ENCODE measurements at regions not wholly inside any gene's neighbourhood (a gene's known extent, or its start where the extent isn't known, plus 50 kb on each side); places are given as distances from the start of the nearest gene placed in this dataset.

- H3K79me2 ChIP-seq (ENCODE audit: insufficient read depth, low read length): no peaks in the 10 kb centered on the region
- no peak overlapping the region for H3K27ac ChIP-seq (ENCODE audit: low read depth, low read length, poor library complexity, severe bottlenecking)
- no peak overlapping the region for H3K4me3 ChIP-seq (ENCODE audit: low read depth, low read length, poor library complexity, severe bottlenecking)
- H3F3A ChIP-seq (ENCODE audit: insufficient read depth, low read length): no peaks in the 10 kb centered on the region
- H3K27me3 ChIP-seq (ENCODE audit: insufficient read depth, low read length): no peaks in the 10 kb centered on the region
- H3K9me2 ChIP-seq (ENCODE audit: low read depth, low read length): no peaks in the 10 kb centered on the region
- no peaks in the 10 kb centered on the region for H3K36me3 ChIP-seq (ENCODE audit: insufficient read depth, low read length)
- H3K4me2 ChIP-seq (ENCODE audit: low read length): no peak overlapping the region
- H3K9me3 ChIP-seq (ENCODE audit: low read length): no peaks in the 10 kb centered on the region
- no peak overlapping the region for H3K9ac ChIP-seq (ENCODE audit: low read length)
- no peak overlapping the region for H2AFZ ChIP-seq (ENCODE audit: low read length)
- H4K20me1 ChIP-seq (ENCODE audit: insufficient read depth, low read length): no peaks in the 10 kb centered on the region
- H3K4me1 ChIP-seq (ENCODE audit: insufficient read depth, low read length, severe bottlenecking): no peaks in the 10 kb centered on the region
- TF ChIP-seq EZH2 (IDR thresholded peaks at IDR 0.05; ENCODE audit: borderline replicate concordance, low read length) (no peak), CTCF (IDR thresholded peaks at IDR 0.05; ENCODE audit: low read length) (no peak)
Observed at GRCh38 chr2:16170675-16171424, 230.5 kb downstream of the MYCN start.

DNA sequence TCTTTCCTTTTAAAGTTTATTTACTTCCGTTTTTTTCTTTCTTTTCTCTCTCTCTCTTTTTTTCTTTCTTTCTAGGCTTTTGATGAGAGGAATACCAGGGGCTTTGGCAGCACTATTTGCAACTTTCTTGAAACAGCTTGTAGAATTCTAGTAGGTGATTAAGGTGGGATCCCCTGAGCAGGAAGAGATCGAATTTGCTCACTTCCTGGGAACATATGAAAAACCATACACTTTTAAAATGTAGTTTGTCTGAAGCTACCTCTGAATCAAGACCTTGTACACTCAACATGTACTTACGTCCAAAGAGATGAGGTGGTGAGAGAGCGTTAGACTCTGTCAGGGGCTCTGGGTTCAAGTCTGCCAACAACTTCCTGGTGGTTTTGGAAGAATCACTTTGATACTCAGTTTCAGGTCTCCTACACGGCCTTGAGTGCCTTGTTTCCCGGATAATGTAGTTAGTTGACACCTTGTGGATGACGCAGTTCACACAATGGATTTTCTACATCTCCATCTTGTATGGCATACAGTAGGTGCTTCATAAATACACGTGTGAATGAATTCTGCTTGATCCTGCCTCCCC is 229.1 kb downstream of the MYCN start:
- no peak overlapping the region for H3K4me3 ChIP-seq (ENCODE audit: low read depth, low read length, poor library complexity, severe bottlenecking)
- H4K20me1 ChIP-seq (ENCODE audit: insufficient read depth, low read length): no peaks in the 10 kb centered on the region
- TF ChIP-seq CTCF (IDR thresholded peaks at IDR 0.05; ENCODE audit: low read length): no peak
- no peak for TF ChIP-seq EZH2 (IDR thresholded peaks at IDR 0.05; ENCODE audit: borderline replicate concordance, low read length)
- no peaks in the 10 kb centered on the region for H3K36me3 ChIP-seq (ENCODE audit: insufficient read depth, low read length)
- H3K9me3 ChIP-seq (ENCODE audit: low read length): no peaks in the 10 kb centered on the region
- no peaks in the 10 kb centered on the region for H3K9me2 ChIP-seq (ENCODE audit: low read depth, low read length)
- no peak overlapping the region for H3K9ac ChIP-seq (ENCODE audit: low read length)
- no peak overlapping the region for H3K4me2 ChIP-seq (ENCODE audit: low read length)
- H3F3A ChIP-seq (ENCODE audit: insufficient read depth, low read length): no peaks in the 10 kb centered on the region
- no peaks in the 10 kb centered on the region for H3K4me1 ChIP-seq (ENCODE audit: insufficient read depth, low read length, severe bottlenecking)
- no peaks in the 10 kb centered on the region for H3K79me2 ChIP-seq (ENCODE audit: insufficient read depth, low read length)
- no peak overlapping the region for H3K27ac ChIP-seq (ENCODE audit: low read depth, low read length, poor library complexity, severe bottlenecking)
- H3K27me3 ChIP-seq (ENCODE audit: insufficient read depth, low read length): 0 out of 2 replicates have a peak, but pooled peaks cover 3% of the 10 kb centered on the region
- no peak overlapping the region for H2AFZ ChIP-seq (ENCODE audit: low read length)

DNA sequence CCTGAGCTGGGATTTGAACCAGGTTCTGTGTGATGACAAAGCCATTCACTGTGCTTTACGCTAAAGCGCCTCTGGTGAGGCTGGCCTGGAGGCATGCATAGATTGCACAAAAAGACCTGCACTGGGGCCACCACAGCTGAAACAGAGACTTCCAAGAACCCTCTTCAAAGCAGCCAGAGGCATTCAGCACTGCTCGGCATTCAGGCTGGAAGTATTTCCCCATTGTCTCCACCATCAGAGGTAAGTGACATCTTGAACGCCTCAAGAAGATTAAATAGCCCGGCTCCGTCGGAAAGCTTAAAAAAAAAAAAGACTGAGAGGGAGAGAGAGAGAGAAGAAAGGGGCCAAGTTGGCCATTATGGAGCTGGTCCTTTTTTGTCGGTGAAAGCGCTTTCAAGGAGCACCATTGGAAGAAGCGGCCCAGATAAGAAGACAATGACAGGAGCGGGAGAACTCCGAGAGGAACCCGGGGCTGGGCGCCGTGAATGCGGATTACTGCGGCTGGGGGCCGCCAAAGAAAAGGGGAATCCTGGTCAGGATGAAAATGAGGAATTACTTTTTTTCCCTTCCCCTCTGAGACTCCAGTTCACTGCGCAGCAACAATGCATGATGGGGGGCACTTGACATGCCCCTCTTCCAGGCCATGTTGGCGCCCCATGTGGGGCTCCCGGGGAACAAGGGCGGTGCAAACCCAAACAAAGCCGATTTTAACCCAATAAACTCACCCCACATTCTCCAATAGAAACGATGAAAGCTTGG is 228.3 kb downstream of the MYCN start:
- Histone ChIP-seq H2AFZ (ENCODE audit: low read length) (no peak overlapping the region), H3K9ac (ENCODE audit: low read length) (no peak overlapping the region), H4K20me1 (ENCODE audit: insufficient read depth, low read length) (no peaks in the 10 kb centered on the region), H3K79me2 (ENCODE audit: insufficient read depth, low read length) (no peaks in the 10 kb centered on the region), H3K9me3 (ENCODE audit: low read length) (no peaks in the 10 kb centered on the region), H3F3A (ENCODE audit: insufficient read depth, low read length) (no peaks in the 10 kb centered on the region), H3K4me2 (ENCODE audit: low read length) (no peak overlapping the region), H3K27ac (ENCODE audit: low read depth, low read length, poor library complexity, severe bottlenecking) (no peak overlapping the region), H3K9me2 (ENCODE audit: low read depth, low read length) (no peaks in the 10 kb centered on the region), H3K4me1 (ENCODE audit: insufficient read depth, low read length, severe bottlenecking) (no peaks in the 10 kb centered on the region), H3K4me3 (ENCODE audit: low read depth, low read length, poor library complexity, severe bottlenecking) (no peak overlapping the region), H3K36me3 (ENCODE audit: insufficient read depth, low read length) (no peaks in the 10 kb centered on the region), H3K27me3 (ENCODE audit: insufficient read depth, low read length) (0 out of 2 replicates have a peak, but pooled peaks cover 3% of the 10 kb centered on the region)
- no peak for TF ChIP-seq CTCF (IDR thresholded peaks at IDR 0.05; ENCODE audit: low read length)
- no peak for TF ChIP-seq EZH2 (IDR thresholded peaks at IDR 0.05; ENCODE audit: borderline replicate concordance, low read length)
